H1 (cell line): ENCODE measurements at regions not wholly inside any gene's neighbourhood (a gene's known extent, or its start where the extent isn't known, plus 50 kb on each side); places are given as distances from the start of the nearest gene placed in this dataset.

Experiments
- GABPA ChIP-seq: IDR thresholded peaks from 2 replicates; pipeline ENCODE4 v1.6.1; 2011; ENCODE audit warnings: mild to moderate bottlenecking, low read length, moderate library complexity, borderline replicate concordance; ENCODE audit not compliant: insufficient read depth
- POU5F1 ChIP-seq: IDR thresholded peaks from 2 replicates; pipeline ENCODE4 v1.6.1; 2011; ENCODE audit warnings: low read depth, mild to moderate bottlenecking, low read length, moderate library complexity

DNA sequence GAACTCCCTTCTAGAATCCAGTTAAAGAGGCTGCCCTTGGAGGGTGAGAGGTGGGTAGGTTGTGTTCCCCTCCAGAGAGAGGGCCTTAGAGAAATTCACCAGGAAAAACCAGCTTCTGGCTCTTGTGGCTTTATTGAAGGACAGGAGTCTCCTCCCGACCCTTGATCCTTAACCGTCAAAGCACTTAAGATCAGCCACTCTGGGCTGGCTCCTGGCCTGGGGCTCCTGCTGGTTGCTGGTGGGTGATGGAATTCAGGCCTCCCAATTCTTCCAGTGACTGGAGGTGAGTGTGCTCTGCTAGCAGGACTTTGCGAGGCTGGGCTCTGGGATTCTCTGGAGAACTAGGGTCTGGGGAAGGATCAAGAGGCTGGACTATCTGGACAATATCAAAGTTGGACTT is 75.6 kb upstream of the LGSN start:
- TF ChIP-seq GABPA (no peak), POU5F1 (no peak)
